ENCODE measurements at regions not wholly inside any gene's neighbourhood (a gene's known extent, or its start where the extent isn't known, plus 50 kb on each side); places are given as distances from the start of the nearest gene placed in this dataset.

DNA sequence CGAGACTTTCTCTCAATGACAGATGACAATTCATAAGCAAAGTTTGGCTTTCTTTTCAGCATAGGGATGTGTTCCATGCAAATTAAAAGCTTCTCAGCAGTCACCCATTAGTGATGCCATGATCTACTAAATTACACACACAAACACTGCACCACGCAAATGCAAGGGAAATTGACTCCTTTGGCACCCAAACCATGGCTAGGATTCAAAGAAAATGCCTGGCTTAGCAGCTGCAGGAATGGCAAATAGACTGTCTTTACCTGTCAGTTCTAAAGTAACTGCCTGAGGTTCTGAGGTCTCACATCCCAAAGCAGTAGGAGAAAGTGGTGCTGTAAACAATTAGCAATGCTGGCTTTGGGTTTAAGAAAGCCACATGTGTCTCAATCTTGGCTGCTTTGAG, 108.6 kb upstream of the ATP10B start:
- TF ChIP-seq EZH2 (IDR thresholded peaks at IDR 0.05; ENCODE audit: insufficient read depth, poor library complexity, severe bottlenecking): no peak
- no peak for TF ChIP-seq EZH2phosphoT487 (IDR thresholded peaks at IDR 0.05; ENCODE audit: insufficient read depth, low read depth)

All from GM23248 (cell line).